Choroid plexus epithelial cell (primary cell): ENCODE measurements at regions not wholly inside any gene's neighbourhood (a gene's known extent, or its start where the extent isn't known, plus 50 kb on each side); places are given as distances from the start of the nearest gene placed in this dataset.
A peak's percentile ranks its signal among the peaks of the same experiment; 100 is the strongest.

Experiments
- DNase-seq: peaks from one replicate; pipeline ENCODE4 v3.0.0-alpha.2; 2010; ENCODE audit warnings: low read depth
- H3K4me3 ChIP-seq: 2 replicates; pipeline ENCODE4 v1.5.1; 2011; ENCODE audit warnings: low read depth, mild to moderate bottlenecking, control low read depth, low read length, moderate library complexity
- CTCF ChIP-seq: conservative IDR thresholded peaks from 2 replicates; pipeline ENCODE4 v1.5.1; 2011; ENCODE audit warnings: low read depth, mild to moderate bottlenecking, control low read depth, inconsistent platforms, low read length, moderate library complexity

- DNase-seq = no peak
- no peak for TF ChIP-seq CTCF
- no peak overlapping the region for H3K4me3 ChIP-seq
These were observed 95.8 kb upstream of the EFHC2 start for GRCh38 chrX:44439242-44439794.

GRCh38 chrX:44435047-44435446 is 91.6 kb upstream of the EFHC2 start:
- TF ChIP-seq CTCF = no peak
- no peak for DNase-seq
- no peak overlapping the region for H3K4me3 ChIP-seq

GRCh38 chrX:44433556-44433955 is 90.1 kb upstream of the EFHC2 start:
- H3K4me3 ChIP-seq = no peak overlapping the region
- TF ChIP-seq CTCF = no peak
- DNase-seq = no peak

GRCh38 chrX:44432641-44433040 is 89.2 kb upstream of the EFHC2 start:
- no peak overlapping the region for H3K4me3 ChIP-seq
- TF ChIP-seq CTCF = no peak
- DNase-seq = peak; percentile 35

- H3K4me3 ChIP-seq = no peak overlapping the region
- no peak for DNase-seq
- TF ChIP-seq CTCF = no peak
These were observed 87.7 kb upstream of the EFHC2 start for GRCh38 chrX:44431194-44431593.

- no peak for DNase-seq
- no peak overlapping the region for H3K4me3 ChIP-seq
- TF ChIP-seq CTCF = no peak
These were observed 85.6 kb upstream of the EFHC2 start for GRCh38 chrX:44428989-44429627.

- DNase-seq = peak; percentile 61
- no peak overlapping the region for H3K4me3 ChIP-seq
- TF ChIP-seq CTCF = no peak
These were observed 79.2 kb upstream of the EFHC2 start for GRCh38 chrX:44422631-44423030.
